Large intestine (tissue), 3 donors: ENCODE measurements at regions not wholly inside any gene's neighbourhood (a gene's known extent, or its start where the extent isn't known, plus 50 kb on each side); places are given as distances from the start of the nearest gene placed in this dataset.

Experiments
- DNase-seq, 2 donors: peaks; one replicate each; pipeline versions ENCODE4 v3.0.0 to v3.0.0-alpha.2; 2013
- H3K27ac ChIP-seq: one replicate; pipeline ENCODE4 v1.5.1; 2013; ENCODE audit warnings: low read length
- H3K27me3 ChIP-seq: 2 replicates; pipeline ENCODE4 v1.6.1; 2013; ENCODE audit warnings: low read length; ENCODE audit not compliant: control insufficient read depth, insufficient read depth
- H3K36me3 ChIP-seq: 2 replicates; pipeline ENCODE4 v1.6.1; 2013; ENCODE audit warnings: low read length; ENCODE audit not compliant: control insufficient read depth, insufficient read depth
- H3K4me1 ChIP-seq: one replicate; pipeline ENCODE4 v1.6.1; 2013; ENCODE audit warnings: low read length; ENCODE audit not compliant: control insufficient read depth, insufficient read depth
- H3K4me3 ChIP-seq: one replicate; pipeline ENCODE4 v1.5.1; 2013; ENCODE audit warnings: low read length
- H3K9me3 ChIP-seq: one replicate; pipeline ENCODE4 v1.6.1; 2013; ENCODE audit warnings: mild to moderate bottlenecking, low read depth, low read length, moderate library complexity; ENCODE audit not compliant: control insufficient read depth
- WGBS: methylation state at CpG from one replicate; pipeline ENCODE4 v1.1.5; 2013; ENCODE audit warnings: low lambda C conversion rate; ENCODE audit not compliant: insufficient coverage; 5-methylcytosine and 5-hydroxymethylcytosine counted together

DNA sequence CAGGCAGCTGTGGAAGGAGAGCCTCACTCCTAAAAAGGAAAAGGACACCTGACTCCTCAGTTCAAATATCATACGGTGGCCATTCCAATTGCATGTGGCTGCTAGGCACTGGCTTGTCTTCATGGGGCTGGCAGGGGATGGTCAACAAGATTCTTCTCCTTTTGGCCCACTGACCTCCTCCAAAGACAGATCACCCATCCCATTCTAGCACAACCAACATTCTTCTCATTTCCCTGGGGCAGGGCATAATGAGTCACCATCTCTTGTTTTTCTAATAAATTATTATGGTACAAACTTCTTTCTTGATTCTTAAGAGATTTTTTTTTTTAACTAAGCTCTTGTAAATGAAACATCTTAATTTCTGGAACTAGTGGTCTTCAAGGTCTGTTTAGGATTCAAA lies 136.7 kb upstream of the NBEA start:
- Histone ChIP-seq H3K9me3 (no peaks in the 10 kb centered on the region), H3K27me3 (no peaks in the 10 kb centered on the region), H3K4me1 (no peaks in the 10 kb centered on the region), H3K27ac (no peak overlapping the region), H3K4me3 (no peak overlapping the region), H3K36me3 (no peaks in the 10 kb centered on the region)
- DNase-seq, result no peak
- WGBS, result no CpG with 5 or more reads among the region's 1 CpG

DNA sequence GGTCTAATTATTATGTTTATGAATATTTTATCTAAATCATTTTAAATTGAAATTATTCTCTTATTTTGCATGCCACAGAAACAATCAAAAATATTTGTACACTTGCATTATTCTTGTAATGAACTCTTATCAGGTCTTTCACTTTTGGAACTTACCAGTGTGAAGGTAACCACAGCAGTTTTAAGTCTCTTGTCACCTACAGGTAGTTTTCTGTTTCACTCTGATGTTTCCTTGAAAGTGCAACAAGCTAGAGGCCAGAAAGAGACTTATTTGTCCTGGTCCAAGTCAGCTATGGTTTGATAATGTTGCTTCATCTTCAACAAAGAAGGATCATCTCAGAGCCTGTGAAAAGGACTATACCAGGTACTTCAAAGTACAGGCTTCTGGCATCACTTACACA lies 133.4 kb upstream of the NBEA start:
- H3K4me3 ChIP-seq, result no peak overlapping the region
- H3K27me3 ChIP-seq, result no peaks in the 10 kb centered on the region
- no peaks in the 10 kb centered on the region for H3K9me3 ChIP-seq
- DNase-seq, result no peak
- no peaks in the 10 kb centered on the region for H3K4me1 ChIP-seq
- no peaks in the 10 kb centered on the region for H3K36me3 ChIP-seq
- H3K27ac ChIP-seq, result no peak overlapping the region

DNA sequence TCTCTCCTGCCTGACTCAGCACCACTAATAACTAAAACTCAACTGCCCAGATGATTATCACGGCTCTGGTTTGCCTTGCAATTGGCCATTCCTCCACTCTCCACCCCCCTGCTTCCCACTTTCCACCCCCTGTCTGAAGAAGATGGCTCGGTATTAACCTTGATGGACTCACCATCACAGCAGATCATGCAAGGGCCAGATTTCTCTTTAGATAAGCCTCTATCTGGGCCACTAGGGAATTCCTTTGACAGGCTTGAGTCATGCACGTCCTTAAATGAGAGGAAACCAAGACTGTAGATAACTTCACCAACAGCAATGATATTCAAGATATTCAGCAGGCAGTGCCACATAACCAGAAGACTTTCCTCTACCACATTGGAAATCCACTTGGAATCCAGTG lies 131.1 kb upstream of the NBEA start:
- no peaks in the 10 kb centered on the region for H3K27me3 ChIP-seq
- no CpG with 5 or more reads among the region's 3 CpGs for WGBS
- no peaks in the 10 kb centered on the region for H3K36me3 ChIP-seq
- no peaks in the 10 kb centered on the region for H3K4me1 ChIP-seq
- no peak for DNase-seq
- no peak overlapping the region for H3K27ac ChIP-seq
- no peak overlapping the region for H3K4me3 ChIP-seq
- no peaks in the 10 kb centered on the region for H3K9me3 ChIP-seq

DNA sequence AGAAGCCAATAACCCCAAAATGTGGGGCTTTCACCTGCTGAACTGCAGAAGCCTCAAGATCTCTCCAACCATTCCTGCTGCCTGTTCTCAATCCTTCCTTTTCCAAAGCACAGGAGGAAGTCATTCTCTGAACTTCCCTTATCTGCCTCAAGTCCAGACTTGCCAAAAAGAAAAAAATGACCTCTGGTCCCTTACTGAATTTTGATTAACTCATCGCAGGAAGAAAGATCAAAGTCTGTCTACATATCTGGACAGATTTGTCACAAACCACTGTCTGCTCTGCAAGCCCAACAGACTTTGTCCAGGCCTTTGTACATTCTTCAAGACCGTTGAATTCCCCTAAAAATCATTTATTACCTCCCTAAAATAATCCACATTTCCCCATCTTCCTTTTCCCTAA lies 126.5 kb upstream of the NBEA start:
- no peak overlapping the region for H3K27ac ChIP-seq
- H3K4me3 ChIP-seq, result no peak overlapping the region
- H3K4me1 ChIP-seq, result no peaks in the 10 kb centered on the region
- no peaks in the 10 kb centered on the region for H3K27me3 ChIP-seq
- no CpG with 5 or more reads among the region's 2 CpGs for WGBS
- no peaks in the 10 kb centered on the region for H3K36me3 ChIP-seq
- H3K9me3 ChIP-seq, result no peaks in the 10 kb centered on the region
- DNase-seq, result no peak

DNA sequence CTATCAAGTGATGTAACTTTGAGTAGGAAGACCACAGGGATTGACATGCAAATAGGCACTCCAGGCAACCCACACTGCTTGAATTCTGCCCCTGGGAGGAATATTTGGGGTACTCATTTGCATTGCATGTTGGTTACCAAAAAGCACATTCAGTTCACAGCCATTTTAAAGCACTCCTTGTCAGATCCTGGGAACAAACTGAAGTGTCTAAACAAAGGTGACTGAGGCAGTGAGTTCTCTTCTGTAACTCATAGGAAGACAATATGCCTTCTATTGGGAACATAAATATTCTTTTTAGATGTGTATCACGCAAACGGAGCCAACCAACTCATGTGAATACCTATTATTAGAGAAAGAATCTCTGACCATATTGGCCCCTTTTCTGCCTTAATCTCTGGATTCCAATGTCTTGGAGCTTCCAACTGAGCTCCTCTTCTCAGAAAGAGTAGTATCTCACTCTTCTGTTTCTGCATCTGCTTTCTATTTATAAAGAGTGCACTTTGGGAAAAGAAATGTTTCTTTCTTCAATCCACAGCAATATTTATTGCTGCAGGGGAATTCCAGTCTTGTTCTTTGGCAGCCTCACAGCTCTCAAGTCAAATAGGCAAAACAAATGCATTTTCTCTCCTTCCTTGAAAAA lies 125.7 kb upstream of the NBEA start:
- WGBS, result no CpG with 5 or more reads among the region's 2 CpGs
- Histone ChIP-seq H3K4me1 (no peaks in the 10 kb centered on the region), H3K27me3 (no peaks in the 10 kb centered on the region), H3K9me3 (no peaks in the 10 kb centered on the region), H3K27ac (no peak overlapping the region), H3K36me3 (no peaks in the 10 kb centered on the region), H3K4me3 (no peak overlapping the region)
- DNase-seq, result peak in 1 of 2 donors; percentile 11

DNA sequence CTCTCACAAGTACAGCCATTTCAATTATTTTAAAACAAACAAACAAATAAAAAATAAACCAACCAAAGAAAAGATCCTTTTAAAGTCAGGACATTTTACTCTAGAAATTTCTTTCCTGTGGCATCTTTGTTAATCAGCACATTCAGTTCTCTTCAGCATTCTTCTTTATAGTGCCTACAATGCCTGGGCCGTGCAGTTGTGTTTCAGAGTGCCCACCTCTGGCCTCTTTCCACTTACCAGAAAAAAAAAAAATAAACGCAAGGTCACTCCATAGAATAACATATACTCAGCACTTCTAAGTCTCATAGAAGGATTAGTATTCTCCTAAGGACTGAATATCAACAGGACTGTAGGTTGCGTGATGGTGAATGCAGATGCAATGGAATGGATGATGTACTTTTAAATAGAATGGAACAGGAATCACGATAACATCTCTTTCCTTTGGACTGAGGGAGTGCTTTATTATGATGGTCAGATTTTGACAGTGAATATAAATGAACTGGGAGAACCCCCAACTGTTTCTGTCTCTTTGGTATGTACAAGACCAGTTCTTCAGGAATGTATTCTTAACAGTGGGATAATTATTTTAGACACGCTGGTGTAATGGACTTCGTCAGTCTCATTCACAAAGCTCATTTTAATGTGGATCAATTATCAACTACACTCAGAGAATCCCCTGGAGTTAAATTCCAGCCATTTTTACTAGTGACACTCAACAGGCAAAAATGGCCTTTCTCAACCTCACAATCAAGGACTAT lies 125.0 kb upstream of the NBEA start:
- Histone ChIP-seq H3K27ac (no peak overlapping the region), H3K4me3 (no peak overlapping the region), H3K36me3 (no peaks in the 10 kb centered on the region), H3K9me3 (no peaks in the 10 kb centered on the region), H3K4me1 (no peaks in the 10 kb centered on the region), H3K27me3 (no peaks in the 10 kb centered on the region)
- WGBS, result 83% methylated on average over 1 of the region's 6 CpGs
- no peak for DNase-seq

DNA sequence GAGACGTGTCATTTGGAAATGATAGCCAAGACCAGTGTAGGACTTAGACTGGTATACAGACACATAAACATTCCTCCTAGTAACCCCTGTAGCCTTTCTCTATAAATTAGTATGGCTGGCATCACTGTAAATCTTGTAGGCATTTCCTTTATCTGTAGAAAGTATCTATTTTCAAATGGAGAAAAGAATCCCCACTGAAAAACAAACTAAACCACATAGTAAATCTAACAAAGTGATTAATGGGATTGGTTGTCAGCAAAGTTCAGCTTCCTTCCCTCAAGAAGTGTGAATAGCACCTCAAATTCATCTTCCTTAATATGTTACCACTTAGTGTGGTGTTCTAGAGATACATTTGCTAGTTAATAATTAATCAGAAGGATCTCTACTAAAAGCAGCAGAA lies 119.4 kb upstream of the NBEA start:
- no peak overlapping the region for H3K4me3 ChIP-seq
- no peaks in the 10 kb centered on the region for H3K9me3 ChIP-seq
- no CpG with 5 or more reads among the region's 1 CpG for WGBS

DNA sequence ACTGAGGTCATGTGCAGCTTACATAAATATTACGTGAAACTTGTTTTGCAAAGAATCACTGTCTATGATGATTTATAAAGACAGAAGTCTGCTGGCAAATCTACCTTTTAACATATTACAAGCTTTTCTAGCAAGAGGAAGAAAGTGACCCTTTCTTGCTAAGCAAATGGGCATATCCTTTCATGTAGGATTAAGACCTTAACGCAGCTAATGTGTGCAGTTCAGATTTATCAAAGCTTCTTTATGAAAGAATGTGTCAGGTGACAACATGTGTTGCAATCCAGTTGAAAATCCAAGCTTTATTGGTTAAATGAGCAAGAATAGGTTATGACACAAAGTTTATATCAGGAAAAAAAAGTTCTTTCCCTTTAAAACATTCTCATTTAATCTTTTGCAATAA lies 115.6 kb upstream of the NBEA start:
- no peaks in the 10 kb centered on the region for H3K36me3 ChIP-seq
- no peaks in the 10 kb centered on the region for H3K27me3 ChIP-seq
- 17% methylated on average over 1 of the region's 2 CpGs for WGBS
- H3K9me3 ChIP-seq, result no peaks in the 10 kb centered on the region
- peak; percentile 27 to 42 for DNase-seq
- no peak overlapping the region for H3K27ac ChIP-seq
- no peaks in the 10 kb centered on the region for H3K4me1 ChIP-seq
- no peak overlapping the region for H3K4me3 ChIP-seq

More for the DNA sequence above, 119.4 kb upstream of the NBEA start:
- no peaks in the 10 kb centered on the region for H3K27me3 ChIP-seq
- H3K36me3 ChIP-seq, result no peaks in the 10 kb centered on the region
- H3K4me1 ChIP-seq, result no peaks in the 10 kb centered on the region
- H3K27ac ChIP-seq, result no peak overlapping the region
- no peak for DNase-seq

DNA sequence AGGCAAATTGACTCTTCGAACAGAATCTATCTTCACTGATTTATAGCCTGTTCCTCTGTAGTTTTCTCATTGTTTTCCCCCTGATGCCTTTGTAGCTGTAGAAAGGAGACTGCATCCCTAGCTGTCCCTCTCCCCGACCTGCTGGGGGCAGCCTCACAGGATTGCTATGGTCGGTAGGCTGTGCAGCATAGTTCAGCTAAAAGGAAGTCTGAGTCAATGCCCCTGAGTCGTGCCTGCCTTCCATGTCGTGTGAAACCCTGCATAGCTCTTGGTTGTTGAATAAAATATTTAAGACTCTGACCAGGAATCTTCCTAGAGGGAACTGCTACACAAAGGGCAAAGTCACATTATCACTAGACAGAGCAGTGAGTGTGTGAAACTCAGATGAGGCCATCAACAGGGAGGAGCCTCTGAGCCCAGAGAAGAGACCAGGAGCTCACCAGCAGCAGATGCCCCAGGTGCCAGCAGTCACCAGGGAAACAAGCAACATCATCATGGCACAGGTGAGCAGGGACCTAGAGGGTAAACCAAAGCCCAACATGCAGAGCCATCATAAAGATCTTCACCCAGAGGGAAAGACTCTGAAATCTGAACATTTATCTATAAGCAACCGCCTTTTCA lies 108.4 kb upstream of the NBEA start:
- H3K27ac ChIP-seq, result no peak overlapping the region
- no peaks in the 10 kb centered on the region for H3K36me3 ChIP-seq
- no peak overlapping the region for H3K4me3 ChIP-seq
- no peaks in the 10 kb centered on the region for H3K27me3 ChIP-seq
- peak in 1 of 2 donors; percentile 16 for DNase-seq
- no CpG with 5 or more reads among the region's 6 CpGs for WGBS
- H3K9me3 ChIP-seq, result no peaks in the 10 kb centered on the region
- H3K4me1 ChIP-seq, result no peaks in the 10 kb centered on the region

DNA sequence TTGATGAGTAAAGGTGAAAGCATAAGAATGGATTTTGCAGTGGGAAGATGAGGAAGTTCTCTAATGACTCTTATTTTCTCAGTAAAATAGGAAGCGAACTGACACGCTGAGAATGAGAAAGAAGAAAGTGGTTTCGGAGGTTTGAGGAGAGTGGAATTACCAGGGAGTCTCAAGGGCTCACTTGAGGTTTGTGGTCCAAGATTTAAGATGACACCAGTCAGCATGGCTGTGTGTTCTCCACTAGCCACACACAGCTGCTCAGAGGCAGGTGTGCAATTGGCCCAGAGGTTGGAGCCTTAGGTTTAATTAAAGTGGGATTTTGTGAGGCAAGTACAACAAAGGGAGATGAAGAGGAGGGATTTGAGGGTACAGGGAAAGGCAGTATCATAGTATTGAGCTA lies 99.6 kb upstream of the NBEA start:
- H3K4me1 ChIP-seq, result no peaks in the 10 kb centered on the region
- H3K9me3 ChIP-seq, result no peaks in the 10 kb centered on the region
- WGBS, result 82% methylated on average over 2 of the region's 3 CpGs
- no peaks in the 10 kb centered on the region for H3K36me3 ChIP-seq
- DNase-seq, result no peak
- H3K4me3 ChIP-seq, result no peak overlapping the region
- H3K27ac ChIP-seq, result no peak overlapping the region
- peaks cover 3% of the 10 kb centered on the region for H3K27me3 ChIP-seq
